Peyer's patch (tissue), 4 donors: ENCODE measurements at regions not wholly inside any gene's neighbourhood (a gene's known extent, or its start where the extent isn't known, plus 50 kb on each side); places are given as distances from the start of the nearest gene placed in this dataset.

Source experiments
- POLR2A ChIP-seq, 2 donors: fragments of 450-650 bp; IDR thresholded peaks; one replicate each; pipeline ENCODE4 v1.5.1; 2017; ENCODE audit warnings: antibody characterized with exemption in 2 of 2, mild to moderate bottlenecking in 2 of 2, moderate library complexity in 2 of 2
- TF ChIP-seq, protein P1 (sequence below), 6 experiments: fragments of 450-650 bp in 4 of 6; fragments of 200-600 bp in 2 of 6; sonication (generic) in 1 of 6; IDR thresholded peaks; one replicate each; pipeline ENCODE4 v1.5.1; 2017 to 2019; ENCODE audit warnings: antibody characterized with exemption in 6 of 6, mild to moderate bottlenecking in 3 of 6, moderate library complexity in 1 of 6

DNA sequence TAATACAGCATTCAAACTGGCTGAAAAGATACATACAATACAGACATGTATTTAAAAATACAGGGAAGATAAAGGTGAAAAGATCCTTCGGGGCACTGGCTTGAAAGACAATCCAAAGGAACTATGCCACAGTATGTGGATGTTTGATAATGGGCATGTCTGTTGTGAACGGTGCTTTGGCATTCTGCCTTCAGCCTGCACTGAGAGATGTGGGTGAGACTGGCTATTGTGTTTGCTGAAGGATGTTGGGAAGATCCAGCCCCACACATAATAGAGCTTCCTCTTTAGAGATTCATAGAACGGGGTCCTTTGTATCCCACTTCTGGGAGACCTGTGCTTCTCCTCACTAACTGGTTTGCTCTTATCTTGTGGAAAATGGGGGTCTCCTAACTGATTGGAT, 65.1 kb upstream of the CXCR4 start:
- TF ChIP-seq, protein P1, sequence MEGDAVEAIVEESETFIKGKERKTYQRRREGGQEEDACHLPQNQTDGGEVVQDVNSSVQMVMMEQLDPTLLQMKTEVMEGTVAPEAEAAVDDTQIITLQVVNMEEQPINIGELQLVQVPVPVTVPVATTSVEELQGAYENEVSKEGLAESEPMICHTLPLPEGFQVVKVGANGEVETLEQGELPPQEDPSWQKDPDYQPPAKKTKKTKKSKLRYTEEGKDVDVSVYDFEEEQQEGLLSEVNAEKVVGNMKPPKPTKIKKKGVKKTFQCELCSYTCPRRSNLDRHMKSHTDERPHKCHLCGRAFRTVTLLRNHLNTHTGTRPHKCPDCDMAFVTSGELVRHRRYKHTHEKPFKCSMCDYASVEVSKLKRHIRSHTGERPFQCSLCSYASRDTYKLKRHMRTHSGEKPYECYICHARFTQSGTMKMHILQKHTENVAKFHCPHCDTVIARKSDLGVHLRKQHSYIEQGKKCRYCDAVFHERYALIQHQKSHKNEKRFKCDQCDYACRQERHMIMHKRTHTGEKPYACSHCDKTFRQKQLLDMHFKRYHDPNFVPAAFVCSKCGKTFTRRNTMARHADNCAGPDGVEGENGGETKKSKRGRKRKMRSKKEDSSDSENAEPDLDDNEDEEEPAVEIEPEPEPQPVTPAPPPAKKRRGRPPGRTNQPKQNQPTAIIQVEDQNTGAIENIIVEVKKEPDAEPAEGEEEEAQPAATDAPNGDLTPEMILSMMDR (IDR thresholded peaks at IDR 0.05), result no peak
- TF ChIP-seq POLR2A (IDR thresholded peaks at IDR 0.05), result no peak
